Mucosa of rectum (tissue), 2 donors: ENCODE measurements at regions not wholly inside any gene's neighbourhood (a gene's known extent, or its start where the extent isn't known, plus 50 kb on each side); places are given as distances from the start of the nearest gene placed in this dataset.

Experiments
- H3K27ac ChIP-seq, 2 donors: one replicate each; pipeline ENCODE4 v1.7.0; 2013; ENCODE audit warnings: inconsistent platforms in 2 of 2, low read depth in 2 of 2, low read length in 2 of 2
- H3K27me3 ChIP-seq, 2 donors: one replicate each; pipeline ENCODE4 v1.7.0; 2013; ENCODE audit warnings: low read length in 2 of 2; ENCODE audit not compliant: control insufficient read depth in 2 of 2, insufficient read depth in 2 of 2
- H3K36me3 ChIP-seq, 2 donors: one replicate each; pipeline ENCODE4 v1.7.0; 2013; ENCODE audit warnings: low read length in 2 of 2; ENCODE audit not compliant: control insufficient read depth in 2 of 2, insufficient read depth in 2 of 2
- H3K4me1 ChIP-seq, 2 donors: one replicate each; pipeline ENCODE4 v1.7.0; 2013; ENCODE audit warnings: low read length in 2 of 2, mild to moderate bottlenecking in 1 of 2; ENCODE audit not compliant: control insufficient read depth in 2 of 2, insufficient read depth in 2 of 2
- H3K4me3 ChIP-seq, 2 donors: one replicate each; pipeline ENCODE4 v1.7.0; 2013; ENCODE audit warnings: low read length in 2 of 2
- H3K9ac ChIP-seq, 2 donors: one replicate each; pipeline ENCODE4 v1.7.0; 2013; ENCODE audit warnings: low read length in 2 of 2, low read depth in 1 of 2, mild to moderate bottlenecking in 1 of 2
- H3K9me3 ChIP-seq, 2 donors: one replicate each; pipeline ENCODE4 v1.7.0; 2013; ENCODE audit warnings: low read length in 2 of 2; ENCODE audit not compliant: control insufficient read depth in 2 of 2
- donor health status: healthy.
- donor health status: Normal muscosa, but diverticular disease.

- peaks cover 9 to 15% of the 10 kb centered on the region in 2 donors for H3K4me1 ChIP-seq
- peak overlapping the region in 1 of 2 donors; percentile 35 for H3K4me3 ChIP-seq
- H3K9me3 ChIP-seq: no peaks in the 10 kb centered on the region
- H3K27ac ChIP-seq: peak overlapping the region; percentile 69 to 74
- no peak overlapping the region for H3K9ac ChIP-seq
- no peaks in the 10 kb centered on the region for H3K36me3 ChIP-seq
- no peaks in the 10 kb centered on the region for H3K27me3 ChIP-seq
Measured at GRCh38 chr4:30903502-30904214, 183.5 kb downstream of the PCDH7 start.

GRCh38 chr4:30904215-30904555 lies 184.0 kb downstream of the PCDH7 start:
- H3K36me3 ChIP-seq: no peaks in the 10 kb centered on the region
- peak overlapping the region; percentile 35 to 56 for H3K4me3 ChIP-seq
- peaks cover 9 to 15% of the 10 kb centered on the region in 2 donors for H3K4me1 ChIP-seq
- peak overlapping the region; percentile 69 to 74 for H3K27ac ChIP-seq
- H3K27me3 ChIP-seq: no peaks in the 10 kb centered on the region
- H3K9ac ChIP-seq: no peak overlapping the region
- H3K9me3 ChIP-seq: no peaks in the 10 kb centered on the region

- H3K27me3 ChIP-seq: no peaks in the 10 kb centered on the region
- H3K36me3 ChIP-seq: no peaks in the 10 kb centered on the region
- peaks cover 9 to 15% of the 10 kb centered on the region in 2 donors for H3K4me1 ChIP-seq
- H3K27ac ChIP-seq: peak overlapping the region; percentile 69 to 74
- H3K9ac ChIP-seq: no peak overlapping the region
- H3K9me3 ChIP-seq: no peaks in the 10 kb centered on the region
- peak overlapping the region; percentile 35 to 56 for H3K4me3 ChIP-seq
Measured at GRCh38 chr4:30904588-30904987, 184.4 kb downstream of the PCDH7 start.

GRCh38 chr4:30912098-30912714 lies 192.0 kb downstream of the PCDH7 start:
- H3K36me3 ChIP-seq: no peaks in the 10 kb centered on the region
- no peak overlapping the region for H3K4me3 ChIP-seq
- H3K9ac ChIP-seq: no peak overlapping the region
- no peak overlapping the region for H3K27ac ChIP-seq
- no peaks in the 10 kb centered on the region for H3K27me3 ChIP-seq
- H3K4me1 ChIP-seq: no peaks in the 10 kb centered on the region
- H3K9me3 ChIP-seq: no peaks in the 10 kb centered on the region

GRCh38 chr4:30916337-30917274 lies 196.4 kb downstream of the PCDH7 start:
- Histone ChIP-seq H3K27me3 (no peaks in the 10 kb centered on the region), H3K4me3 (no peak overlapping the region), H3K36me3 (no peaks in the 10 kb centered on the region), H3K4me1 (no peaks in the 10 kb centered on the region), H3K9ac (no peak overlapping the region), H3K27ac (no peak overlapping the region), H3K9me3 (no peaks in the 10 kb centered on the region)

GRCh38 chr4:30917946-30918345 lies 197.8 kb downstream of the PCDH7 start:
- H3K27ac ChIP-seq: no peak overlapping the region
- no peak overlapping the region for H3K4me3 ChIP-seq
- no peak overlapping the region for H3K9ac ChIP-seq
- H3K4me1 ChIP-seq: no peaks in the 10 kb centered on the region
- H3K27me3 ChIP-seq: no peaks in the 10 kb centered on the region
- H3K9me3 ChIP-seq: no peaks in the 10 kb centered on the region
- no peaks in the 10 kb centered on the region for H3K36me3 ChIP-seq

- Histone ChIP-seq H3K9ac (no peak overlapping the region), H3K27ac (no peak overlapping the region), H3K27me3 (no peaks in the 10 kb centered on the region)
Measured at GRCh38 chr4:30919458-30919857, 199.3 kb downstream of the PCDH7 start.

GRCh38 chr4:30920043-30920442 lies 199.9 kb downstream of the PCDH7 start:
- H3K9ac ChIP-seq: no peak overlapping the region
- no peak overlapping the region for H3K4me3 ChIP-seq
- H3K27me3 ChIP-seq: no peaks in the 10 kb centered on the region
- H3K36me3 ChIP-seq: no peaks in the 10 kb centered on the region
- no peak overlapping the region for H3K27ac ChIP-seq
- no peaks in the 10 kb centered on the region for H3K9me3 ChIP-seq
- no peaks in the 10 kb centered on the region for H3K4me1 ChIP-seq

More at GRCh38 chr4:30919458-30919857, 199.3 kb downstream of the PCDH7 start:
- Histone ChIP-seq H3K4me1 (no peaks in the 10 kb centered on the region), H3K9me3 (no peaks in the 10 kb centered on the region), H3K4me3 (no peak overlapping the region), H3K36me3 (no peaks in the 10 kb centered on the region)

- Histone ChIP-seq H3K4me1 (no peaks in the 10 kb centered on the region), H3K9ac (no peak overlapping the region), H3K9me3 (no peaks in the 10 kb centered on the region), H3K27me3 (no peaks in the 10 kb centered on the region), H3K36me3 (no peaks in the 10 kb centered on the region), H3K4me3 (no peak overlapping the region), H3K27ac (no peak overlapping the region)
Measured at GRCh38 chr4:30922625-30923024, 202.5 kb downstream of the PCDH7 start.

- Histone ChIP-seq H3K27ac (no peak overlapping the region), H3K4me1 (no peaks in the 10 kb centered on the region), H3K9me3 (no peaks in the 10 kb centered on the region), H3K4me3 (no peak overlapping the region), H3K9ac (no peak overlapping the region), H3K36me3 (no peaks in the 10 kb centered on the region), H3K27me3 (no peaks in the 10 kb centered on the region)
Measured at GRCh38 chr4:30924495-30924894, 204.3 kb downstream of the PCDH7 start.
